H9 (cell line): ENCODE measurements at regions not wholly inside any gene's neighbourhood (a gene's known extent, or its start where the extent isn't known, plus 50 kb on each side); places are given as distances from the start of the nearest gene placed in this dataset.
"Not testable (repeated sequence)": the region's sequence is repeated elsewhere in the genome, so short reads cannot be mapped to it uniquely, and the experiment has no call there.

Experiments
- DNase-seq: peaks from one replicate; pipeline ENCODE4 v3.0.0-alpha.2; 2017
- H2AFZ ChIP-seq: one replicate; pipeline ENCODE4 v1.6.1; 2013; ENCODE audit warnings: mild to moderate bottlenecking, low read length, control low read depth, moderate library complexity
- H2AK5ac ChIP-seq: 2 replicates; pipeline ENCODE4 v1.6.1; 2013; ENCODE audit warnings: low read length, control low read depth, mixed read lengths; ENCODE audit not compliant: insufficient read length
- H2BK120ac ChIP-seq: one replicate; pipeline ENCODE4 v1.6.1; 2013; ENCODE audit warnings: low read depth, mild to moderate bottlenecking, low read length, control low read depth, inconsistent platforms; ENCODE audit not compliant: poor library complexity, severe bottlenecking
- H2BK12ac ChIP-seq: 2 replicates; pipeline ENCODE4 v1.6.1; 2013; ENCODE audit warnings: low read length, control low read depth, mixed read lengths, low read depth; ENCODE audit not compliant: insufficient read length
- H2BK15ac ChIP-seq: 2 replicates; pipeline ENCODE4 v1.6.1; 2013; ENCODE audit warnings: low read depth, low read length, control low read depth
- H2BK20ac ChIP-seq: one replicate; pipeline ENCODE4 v1.6.1; 2013; ENCODE audit warnings: low read depth, mild to moderate bottlenecking, low read length, control low read depth, inconsistent platforms; ENCODE audit not compliant: poor library complexity, severe bottlenecking
- H2BK5ac ChIP-seq: 2 replicates; pipeline ENCODE4 v1.6.1; 2013; ENCODE audit warnings: low read length, control low read depth, mixed read lengths; ENCODE audit not compliant: insufficient read length
- H3K14ac ChIP-seq: 2 replicates; pipeline ENCODE4 v1.6.1; 2013; ENCODE audit warnings: low read length, control low read depth; ENCODE audit not compliant: insufficient read depth
- H3K18ac ChIP-seq: 2 replicates; pipeline ENCODE4 v1.6.1; 2013; ENCODE audit warnings: low read depth, mild to moderate bottlenecking, mixed read lengths, low read length, control low read depth; ENCODE audit not compliant: insufficient read length
- H3K23ac ChIP-seq: 2 replicates; pipeline ENCODE4 v1.6.1; 2013; ENCODE audit warnings: low read length, control low read depth, mixed read lengths, low read depth; ENCODE audit not compliant: insufficient read length
- H3K23me2 ChIP-seq: 2 replicates; pipeline ENCODE4 v1.6.1; 2013; ENCODE audit warnings: low read depth, mild to moderate bottlenecking, mixed read lengths, low read length, control low read depth; ENCODE audit not compliant: insufficient read length, poor library complexity, severe bottlenecking
- H3K27ac ChIP-seq: 2 replicates; pipeline ENCODE4 v1.5.1; 2013; ENCODE audit warnings: low read length, control low read depth, mixed read lengths, low read depth; ENCODE audit not compliant: insufficient read length
- H3K27me3 ChIP-seq: 2 replicates; pipeline ENCODE4 v1.6.1; 2013; ENCODE audit warnings: low read length, control low read depth, inconsistent platforms; ENCODE audit not compliant: insufficient read depth
- H3K4ac ChIP-seq: 2 replicates; pipeline ENCODE4 v1.6.1; 2013; ENCODE audit warnings: low read depth, mild to moderate bottlenecking, control low read depth, inconsistent platforms, low read length, moderate library complexity
- H3K4me1 ChIP-seq: 2 replicates; pipeline ENCODE4 v1.6.1; 2013; ENCODE audit warnings: low read length, control low read depth, inconsistent platforms; ENCODE audit not compliant: insufficient read depth
- H3K4me2 ChIP-seq: 2 replicates; pipeline ENCODE4 v1.6.1; 2013; ENCODE audit warnings: low read length, control low read depth, mixed read lengths; ENCODE audit not compliant: insufficient read length, insufficient read depth
- H3K56ac ChIP-seq: 2 replicates; pipeline ENCODE4 v1.6.1; 2013; ENCODE audit warnings: low read depth, mild to moderate bottlenecking, mixed read lengths, low read length, control low read depth; ENCODE audit not compliant: insufficient read length
- H3K79me1 ChIP-seq: 2 replicates; pipeline ENCODE4 v1.6.1; 2013; ENCODE audit warnings: low read depth, mild to moderate bottlenecking, moderate library complexity, low read length, control low read depth, inconsistent platforms; ENCODE audit not compliant: insufficient read depth, poor library complexity, severe bottlenecking
- H3K79me2 ChIP-seq: 2 replicates; pipeline ENCODE4 v1.6.1; 2013; ENCODE audit warnings: low read length, control low read depth, inconsistent platforms; ENCODE audit not compliant: insufficient read depth
- H3K9ac ChIP-seq: 2 replicates; pipeline ENCODE4 v1.6.1; 2013; ENCODE audit warnings: low read length, control low read depth, mixed read lengths; ENCODE audit not compliant: insufficient read length; ENCODE audit errors: extremely low read depth
- H3K9me3 ChIP-seq: one replicate; pipeline ENCODE4 v1.6.1; 2013; ENCODE audit warnings: low read depth, low read length, inconsistent platforms; ENCODE audit not compliant: control insufficient read depth
- H3T11ph ChIP-seq: one replicate; pipeline ENCODE4 v1.6.1; 2013; ENCODE audit warnings: mild to moderate bottlenecking, low read length, control low read depth, inconsistent platforms
- H4K20me1 ChIP-seq: one replicate; pipeline ENCODE4 v1.6.1; 2013; ENCODE audit not compliant: control insufficient read depth, insufficient read length, insufficient read depth
- H4K5ac ChIP-seq: 2 replicates; pipeline ENCODE4 v1.6.1; 2013; ENCODE audit warnings: low read depth, mild to moderate bottlenecking, mixed read lengths, low read length, control low read depth; ENCODE audit not compliant: insufficient read length
- H4K8ac ChIP-seq: replicated peaks from 2 replicates; pipeline ENCODE4 v1.6.1; 2013; ENCODE audit warnings: low read length, control low read depth, mixed read lengths, low read depth; ENCODE audit not compliant: insufficient read length
- H4K91ac ChIP-seq: 2 replicates; pipeline ENCODE4 v1.6.1; 2013; ENCODE audit warnings: low read depth, mild to moderate bottlenecking, moderate library complexity, mixed read lengths, low read length, control low read depth; ENCODE audit not compliant: insufficient read length
- H3K27ac Mint-ChIP-seq, 3 experiments: 2 replicates in 2 of 3; 3 replicates in 1 of 3; pipeline ENCODE4 v1.8.0; 2020 to 2021; ENCODE audit warnings: mixed read lengths in 3 of 3, mild to moderate bottlenecking in 1 of 3, moderate library complexity in 1 of 3
- H3K27me3 Mint-ChIP-seq: 2 replicates; pipeline ENCODE4 v1.8.0; 2021; ENCODE audit warnings: low read depth, mild to moderate bottlenecking, moderate library complexity, mixed read lengths
- H3K36me3 Mint-ChIP-seq, 3 experiments: 2 replicates in 2 of 3; 3 replicates in 1 of 3; pipeline ENCODE4 v1.8.0; 2020 to 2021; ENCODE audit warnings: low read depth in 3 of 3, mixed read lengths in 3 of 3; ENCODE audit not compliant: insufficient read depth in 1 of 3
- H3K4me1 Mint-ChIP-seq, 2 experiments: 2 replicates each; pipeline ENCODE4 v1.8.0; 2020; ENCODE audit warnings: mixed read lengths in 2 of 2
- H3K4me3 Mint-ChIP-seq, 2 experiments: 2 replicates in 1 of 2; 3 replicates in 1 of 2; pipeline ENCODE4 v1.8.0; 2020 to 2021; ENCODE audit warnings: mild to moderate bottlenecking in 2 of 2, mixed read lengths in 2 of 2, moderate library complexity in 1 of 2
- H3K9me3 Mint-ChIP-seq, 2 experiments: 2 replicates in 1 of 2; 3 replicates in 1 of 2; pipeline ENCODE4 v1.8.0; 2020; ENCODE audit warnings: mild to moderate bottlenecking in 2 of 2, mixed read lengths in 2 of 2, moderate library complexity in 1 of 2
- WGBS: extraction: QIAGEN DNeasy Blood & Tissue Kit; methylation state at CpG from one replicate; pipeline ENCODE4 v1.1.7; 2013; ENCODE audit warnings: missing lambda C conversion rate, low lambda C conversion rate, mixed read lengths; ENCODE audit not compliant: insufficient read length; ENCODE audit errors: extremely low coverage; 5-methylcytosine and 5-hydroxymethylcytosine counted together

DNA sequence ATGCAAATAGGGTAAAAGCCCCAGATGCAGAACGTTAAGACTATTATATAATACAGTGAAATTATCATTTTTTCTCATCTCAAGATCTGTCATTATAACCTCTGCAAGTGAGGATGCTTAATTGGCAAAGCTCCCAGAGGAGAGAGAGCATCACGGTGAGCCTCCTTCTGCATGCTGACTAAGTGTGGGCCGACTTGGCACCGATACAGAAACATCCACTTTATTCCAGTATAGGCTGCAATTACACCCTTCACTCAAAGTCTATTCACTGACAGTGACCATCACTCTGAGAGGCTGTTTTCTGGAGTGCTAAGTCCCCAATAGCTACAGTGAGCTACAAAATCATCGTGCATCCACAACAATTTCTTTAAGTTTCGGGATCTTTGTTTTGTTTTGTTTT is 69.6 kb upstream of the NBPF26 start:
- not testable (repeated sequence) for H2AFZ ChIP-seq, H3K4me1 Mint-ChIP-seq, H3K4me2 ChIP-seq, H3K27ac ChIP-seq, H3K9me3 Mint-ChIP-seq, H3K4me3 Mint-ChIP-seq, H3K9ac ChIP-seq, H3K36me3 Mint-ChIP-seq, H3K4ac ChIP-seq, H3T11ph ChIP-seq, H3K27ac Mint-ChIP-seq, H2BK15ac ChIP-seq, H3K18ac ChIP-seq, H3K56ac ChIP-seq, H3K4me1 ChIP-seq, H4K5ac ChIP-seq, H2AK5ac ChIP-seq, H3K27me3 ChIP-seq, H4K91ac ChIP-seq, H2BK20ac ChIP-seq, H2BK12ac ChIP-seq, H3K14ac ChIP-seq, H3K79me2 ChIP-seq, H3K27me3 Mint-ChIP-seq, H2BK5ac ChIP-seq, H3K23ac ChIP-seq, H3K79me1 ChIP-seq, H3K23me2 ChIP-seq, H4K8ac ChIP-seq, H2BK120ac ChIP-seq, DNase-seq, H4K20me1 ChIP-seq, H3K9me3 ChIP-seq
- WGBS = no CpG with 5 or more reads among the region's 6 CpGs

DNA sequence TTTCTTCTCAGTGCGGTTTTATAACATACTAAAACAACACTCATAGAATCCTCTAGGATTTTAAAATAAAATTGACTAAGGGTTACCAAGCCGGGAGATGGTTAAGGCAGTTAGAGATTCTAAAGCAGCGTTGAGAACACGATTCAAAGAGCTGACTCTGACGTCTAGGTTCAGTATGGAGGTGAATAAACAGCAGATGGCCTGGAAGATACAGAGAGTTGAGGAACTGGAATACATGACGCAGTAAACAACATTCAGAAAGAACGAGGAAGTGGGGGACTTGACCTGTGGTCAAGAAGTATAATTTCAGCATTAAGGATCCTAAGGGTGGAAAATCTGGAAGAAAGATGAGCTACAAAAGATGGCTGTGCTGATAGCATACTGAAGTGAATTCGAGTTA is 68.4 kb upstream of the NBPF26 start:
- not testable (repeated sequence) for H2BK20ac ChIP-seq, H2BK5ac ChIP-seq, H3K27me3 Mint-ChIP-seq, H4K8ac ChIP-seq, H2AK5ac ChIP-seq, H3K27me3 ChIP-seq, H3K14ac ChIP-seq, H3K79me2 ChIP-seq, H3K79me1 ChIP-seq, H2BK12ac ChIP-seq, H3K27ac Mint-ChIP-seq, H3K9me3 Mint-ChIP-seq, H4K91ac ChIP-seq, H2BK15ac ChIP-seq, H3K9me3 ChIP-seq, H3K4me3 Mint-ChIP-seq, H3K9ac ChIP-seq, H3K36me3 Mint-ChIP-seq, H3K4ac ChIP-seq, H3K4me2 ChIP-seq, H3T11ph ChIP-seq, H4K20me1 ChIP-seq, H3K4me1 ChIP-seq, H3K23ac ChIP-seq, H3K18ac ChIP-seq, H2BK120ac ChIP-seq, H3K23me2 ChIP-seq, H3K4me1 Mint-ChIP-seq, H4K5ac ChIP-seq, H2AFZ ChIP-seq, DNase-seq, H3K56ac ChIP-seq, H3K27ac ChIP-seq
- no CpG with 5 or more reads among the region's 8 CpGs for WGBS

- not testable (repeated sequence) for H3K4me2 ChIP-seq, H2BK120ac ChIP-seq, DNase-seq, H3K27me3 Mint-ChIP-seq, H3K4me1 Mint-ChIP-seq, H2AK5ac ChIP-seq, H3K4me3 Mint-ChIP-seq, H3K79me2 ChIP-seq, H2BK15ac ChIP-seq, H3K27me3 ChIP-seq, H2AFZ ChIP-seq, H4K8ac ChIP-seq, H4K20me1 ChIP-seq, H3K9me3 Mint-ChIP-seq, H3K27ac ChIP-seq, H3K18ac ChIP-seq, H3K4ac ChIP-seq, H3K4me1 ChIP-seq, H3K36me3 Mint-ChIP-seq, H4K91ac ChIP-seq, H2BK12ac ChIP-seq, H2BK5ac ChIP-seq, H3K56ac ChIP-seq, H3T11ph ChIP-seq, H3K14ac ChIP-seq, H2BK20ac ChIP-seq, H4K5ac ChIP-seq, H3K23me2 ChIP-seq, H3K23ac ChIP-seq, H3K27ac Mint-ChIP-seq, H3K9ac ChIP-seq, H3K79me1 ChIP-seq, H3K9me3 ChIP-seq
- no CpG with 5 or more reads among the region's 5 CpGs for WGBS
Measured at GRCh38 chr1:120656116-120656515, 67.6 kb upstream of the NBPF26 start.
